Lung (tissue), 11 donors: ENCODE measurements at regions not wholly inside any gene's neighbourhood (a gene's known extent, or its start where the extent isn't known, plus 50 kb on each side); places are given as distances from the start of the nearest gene placed in this dataset.

Source experiments
- ATAC-seq: fragments of 200-7000 bp; cut with Tn5 transposase; one replicate; pipeline ENCODE4 v1.9.1; 2020; ENCODE audit warnings: moderate number of reproducible peaks; ENCODE audit not compliant: insufficient read depth, low FRiP score
- DNase-seq, 3 donors: peaks; one replicate each; pipeline ENCODE4 v3.0.0-alpha.2; 2013 to 2017
- H3K27ac ChIP-seq, 2 donors: one replicate each; pipeline ENCODE4 v1.5.1; 2013; ENCODE audit warnings: mild to moderate bottlenecking in 2 of 2, moderate library complexity in 2 of 2, control low read depth in 1 of 2, inconsistent platforms in 1 of 2, low read depth in 1 of 2, low read length in 1 of 2
- H3K27me3 ChIP-seq, 3 donors: one replicate each; pipeline ENCODE4 v1.5.1; 2013; ENCODE audit warnings: low read length in 2 of 3; ENCODE audit not compliant: control insufficient read depth in 3 of 3, insufficient read depth in 3 of 3
- H3K36me3 ChIP-seq, 4 donors: one replicate each; pipeline ENCODE4 v1.5.1; 2013; ENCODE audit warnings: low read length in 4 of 4, mild to moderate bottlenecking in 1 of 4, moderate library complexity in 1 of 4; ENCODE audit not compliant: control insufficient read depth in 4 of 4, insufficient read depth in 4 of 4
- H3K4me1 ChIP-seq, 5 donors: one replicate each; pipeline ENCODE4 v1.5.1; 2013; ENCODE audit warnings: low read length in 5 of 5, mild to moderate bottlenecking in 2 of 5, moderate library complexity in 1 of 5; ENCODE audit not compliant: control insufficient read depth in 5 of 5, insufficient read depth in 5 of 5
- H3K4me3 ChIP-seq: one replicate; pipeline ENCODE4 v1.5.1; 2013; ENCODE audit warnings: mild to moderate bottlenecking, control low read depth, moderate library complexity
- H3K9ac ChIP-seq, 2 donors: one replicate each; pipeline ENCODE4 v1.5.1; 2013; ENCODE audit warnings: low read length in 2 of 2, control low read depth in 1 of 2; ENCODE audit not compliant: insufficient read depth in 1 of 2
- H3K9me3 ChIP-seq, 4 donors: one replicate each; pipeline ENCODE4 v1.5.1; 2013; ENCODE audit warnings: low read length in 3 of 4, mild to moderate bottlenecking in 1 of 4, moderate library complexity in 1 of 4; ENCODE audit not compliant: control insufficient read depth in 4 of 4, insufficient read depth in 3 of 4
- CTCF ChIP-seq: IDR thresholded peaks from 2 replicates; pipeline ENCODE4 v1.5.1; 2012; ENCODE audit warnings: mild to moderate bottlenecking; ENCODE audit errors: control extremely low read depth, extremely low read depth
- WGBS, 2 donors: extraction: QIAGEN DNeasy Blood & Tissue Kit; methylation state at CpG; one replicate each; pipeline ENCODE4 v1.1.7; 2013; 5-methylcytosine and 5-hydroxymethylcytosine counted together
- donor health status: control.
- donor health status: control.
- donor health status: Bipolar disorder and iron deficiency.
- donor health status: healthy.
- donor health status: DM: yes; HTN: yes; CAD: no.

- Histone ChIP-seq H3K9ac (no peak overlapping the region), H3K27ac (peak overlapping the region in 1 of 2 donors; percentile 70), H3K9me3 (no peaks in the 10 kb centered on the region), H3K27me3 (no peaks in the 10 kb centered on the region), H3K4me3 (no peak overlapping the region), H3K36me3 (no peaks in the 10 kb centered on the region), H3K4me1 (no peaks in the 10 kb centered on the region)
- 66 to 87% methylated on average over 1 of the region's 1 CpG for WGBS, 2 donors
- DNase-seq = no peak
- no peak for TF ChIP-seq CTCF
- ATAC-seq = no peak
These were observed 116.8 kb downstream of the MAFB start for GRCh38 chr20:40572251-40572650.

DNA sequence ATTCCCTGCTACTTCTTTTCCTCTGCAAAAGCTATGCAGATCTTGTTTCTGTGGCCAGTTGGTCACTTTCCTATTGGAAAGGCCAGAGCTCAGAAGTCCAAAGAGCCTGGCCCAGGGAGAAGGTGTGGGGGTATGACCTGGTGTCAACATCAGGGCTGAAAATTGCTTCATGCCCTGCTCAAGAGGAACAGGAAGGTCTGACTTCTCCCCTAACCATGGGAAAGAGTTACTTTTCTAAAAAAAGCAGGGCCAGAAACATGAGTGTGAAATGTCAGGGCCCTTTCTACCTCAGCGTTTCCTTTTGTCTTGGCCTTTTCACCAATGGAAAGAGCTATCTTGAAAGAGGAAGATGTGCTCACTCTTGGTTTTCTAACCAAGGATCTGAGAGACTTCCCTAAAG lies 117.4 kb downstream of the MAFB start:
- no peak for TF ChIP-seq CTCF
- H3K9me3 ChIP-seq = no peaks in the 10 kb centered on the region
- peak overlapping the region in 1 of 2 donors; percentile 70 for H3K27ac ChIP-seq
- DNase-seq (no peak), ATAC-seq (no peak)
- H3K9ac ChIP-seq = no peak overlapping the region
- WGBS, 2 donors = 41 to 73% methylated on average over 1 of the region's 1 CpG
- H3K4me1 ChIP-seq = no peaks in the 10 kb centered on the region
- no peaks in the 10 kb centered on the region for H3K36me3 ChIP-seq
- no peaks in the 10 kb centered on the region for H3K27me3 ChIP-seq
- no peak overlapping the region for H3K4me3 ChIP-seq

DNA sequence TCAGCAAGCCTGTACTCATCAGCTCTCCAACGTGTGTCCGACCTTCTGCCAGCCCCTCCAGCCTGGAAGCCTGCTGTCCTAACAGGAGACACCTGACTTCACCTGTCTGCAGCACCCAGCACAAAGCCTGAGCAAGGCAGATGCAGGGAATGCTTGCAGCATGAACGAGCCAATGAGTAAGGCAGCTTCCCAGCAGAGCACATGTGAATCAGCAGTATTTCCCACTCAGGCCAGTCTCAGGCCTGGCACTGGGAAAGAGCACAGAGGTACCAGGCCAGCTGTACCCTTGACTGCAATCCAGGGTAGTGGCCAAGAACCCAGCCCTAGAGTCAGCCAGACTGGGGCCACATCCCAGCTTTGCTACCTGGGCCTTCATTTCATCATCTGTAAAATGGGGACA lies 120.8 kb downstream of the MAFB start:
- Histone ChIP-seq H3K4me3 (no peak overlapping the region), H3K9me3 (no peaks in the 10 kb centered on the region), H3K36me3 (no peaks in the 10 kb centered on the region), H3K4me1 (peaks cover 0 to 6% (median 0%) of the 10 kb centered on the region in 5 donors), H3K27ac (no peak overlapping the region), H3K27me3 (no peaks in the 10 kb centered on the region), H3K9ac (no peak overlapping the region)
- ATAC-seq (peak; percentile 14), DNase-seq (no peak)
- no peak for TF ChIP-seq CTCF
- 86% methylated on average over 3 of the region's 3 CpGs for WGBS, 2 donors

GRCh38 chr20:40565682-40566040 lies 123.4 kb downstream of the MAFB start:
- Histone ChIP-seq H3K36me3 (no peaks in the 10 kb centered on the region), H3K27me3 (no peaks in the 10 kb centered on the region), H3K4me1 (peaks cover 0 to 8% (median 0%) of the 10 kb centered on the region in 5 donors), H3K4me3 (no peak overlapping the region), H3K9ac (no peak overlapping the region), H3K27ac (no peak overlapping the region), H3K9me3 (no peaks in the 10 kb centered on the region)
- TF ChIP-seq CTCF = no peak
- WGBS, 2 donors = 78 to 80% methylated on average over 1 of the region's 1 CpG
- no peak for DNase-seq
- ATAC-seq = no peak
